ENCODE measurements at regions not wholly inside any gene's neighbourhood (a gene's known extent, or its start where the extent isn't known, plus 50 kb on each side); places are given as distances from the start of the nearest gene placed in this dataset.

GRCh38 chr12:19880721-19881120 lies 441.4 kb downstream of the AEBP2 start:
- Histone ChIP-seq H3K36me3 (no peaks in the 10 kb centered on the region), H3K27me3 (no peaks in the 10 kb centered on the region), H3K4me1 (no peaks in the 10 kb centered on the region), H3K27ac (no peak overlapping the region), H3K4me3 (no peak overlapping the region), H3K9me3 (no peaks in the 10 kb centered on the region)
- DNase-seq (no peak), ATAC-seq (no peak)
- intact Hi-C loops (cut with DNase I), result no loop called here
- TF ChIP-seq CTCF (IDR thresholded peaks at IDR 0.05), result no peak

- Histone ChIP-seq H3K9me3 (no peaks in the 10 kb centered on the region), H3K27me3 (no peaks in the 10 kb centered on the region), H3K4me1 (no peaks in the 10 kb centered on the region), H3K27ac (no peak overlapping the region), H3K4me3 (no peak overlapping the region), H3K36me3 (no peaks in the 10 kb centered on the region)
- peak in 1 of 4 donors; percentile 32 for DNase-seq
- no peak for ATAC-seq
- TF ChIP-seq CTCF (IDR thresholded peaks at IDR 0.05), result no peak
- intact Hi-C loops (cut with DNase I), result no loop called here
Measured at GRCh38 chr12:19882346-19882745, 443.1 kb downstream of the AEBP2 start.

GRCh38 chr12:19884021-19884492 lies 444.8 kb downstream of the AEBP2 start:
- no peaks in the 10 kb centered on the region for H3K36me3 ChIP-seq
- ATAC-seq, result no peak

GRCh38 chr12:19885093-19885812 lies 446.0 kb downstream of the AEBP2 start:
- DNase-seq, result peak in 2 of 4 donors; percentile 63 to 82
- no peaks in the 10 kb centered on the region for H3K4me1 ChIP-seq
- no peaks in the 10 kb centered on the region for H3K9me3 ChIP-seq
- H3K27ac ChIP-seq, result peak overlapping the region in 1 of 2 donors; percentile 41
- H3K36me3 ChIP-seq, result no peaks in the 10 kb centered on the region
- H3K27me3 ChIP-seq, result no peaks in the 10 kb centered on the region
- H3K4me3 ChIP-seq, result no peak overlapping the region
- intact Hi-C loops (cut with DNase I), result no loop called here
- TF ChIP-seq CTCF (IDR thresholded peaks at IDR 0.05), result no peak
- no peak for ATAC-seq

More at GRCh38 chr12:19884021-19884492, 444.8 kb downstream of the AEBP2 start:
- DNase-seq, result no peak
- no peak overlapping the region for H3K4me3 ChIP-seq
- intact Hi-C loops (cut with DNase I), result no loop called here
- H3K27ac ChIP-seq, result no peak overlapping the region
- H3K4me1 ChIP-seq, result no peaks in the 10 kb centered on the region
- TF ChIP-seq CTCF (IDR thresholded peaks at IDR 0.05), result no peak
- no peaks in the 10 kb centered on the region for H3K27me3 ChIP-seq
- H3K9me3 ChIP-seq, result no peaks in the 10 kb centered on the region

GRCh38 chr12:19886065-19886464 lies 446.8 kb downstream of the AEBP2 start:
- Histone ChIP-seq H3K27ac (peak overlapping the region in 1 of 2 donors; percentile 41), H3K4me3 (no peak overlapping the region), H3K9me3 (no peaks in the 10 kb centered on the region), H3K36me3 (no peaks in the 10 kb centered on the region), H3K27me3 (no peaks in the 10 kb centered on the region), H3K4me1 (no peaks in the 10 kb centered on the region)
- no peak for ATAC-seq
- intact Hi-C loops (cut with DNase I), result no loop called here
- no peak for DNase-seq
- TF ChIP-seq CTCF (IDR thresholded peaks at IDR 0.05), result no peak

All from left lung (tissue), 4 donors.